GM18519 (cell line): ENCODE measurements at regions not wholly inside any gene's neighbourhood (a gene's known extent, or its start where the extent isn't known, plus 50 kb on each side); places are given as distances from the start of the nearest gene placed in this dataset.

Experiments
- ATAC-seq: cut with Tn5 transposase; IDR thresholded peaks from one replicate; pipeline ENCODE4 v1.9.1; 2021; ENCODE audit warnings: mild to moderate bottlenecking, moderate library complexity; ENCODE audit not compliant: unreplicated experiment, low FRiP score

- ATAC-seq = no peak
Observed at GRCh38 chr5:124478264-124478663, 268.2 kb downstream of the ZNF608 start.

- ATAC-seq = no peak
Observed at GRCh38 chr5:124477577-124477976, 268.9 kb downstream of the ZNF608 start.

GRCh38 chr5:124477062-124477461, 269.4 kb downstream of the ZNF608 start:
- no peak for ATAC-seq

- ATAC-seq = no peak
Observed at GRCh38 chr5:124474528-124475215, 271.8 kb downstream of the ZNF608 start.

- no peak for ATAC-seq
Observed at GRCh38 chr5:124468671-124469411, 277.6 kb downstream of the ZNF608 start.

- no peak for ATAC-seq
Observed at GRCh38 chr5:124467745-124468144, 278.7 kb downstream of the ZNF608 start.

GRCh38 chr5:124466011-124466410, 280.4 kb downstream of the ZNF608 start:
- no peak for ATAC-seq

- ATAC-seq = no peak
Observed at GRCh38 chr5:124463851-124464250, 282.6 kb downstream of the ZNF608 start.

GRCh38 chr5:124462751-124463150, 283.7 kb downstream of the ZNF608 start:
- ATAC-seq = no peak

GRCh38 chr5:124461941-124462340, 284.5 kb downstream of the ZNF608 start:
- no peak for ATAC-seq

- no peak for ATAC-seq
Observed at GRCh38 chr5:124461157-124461556, 285.3 kb downstream of the ZNF608 start.

GRCh38 chr5:124460642-124461041, 285.8 kb downstream of the ZNF608 start:
- ATAC-seq = no peak

GRCh38 chr5:124459984-124460383, 286.5 kb downstream of the ZNF608 start:
- ATAC-seq = no peak

GRCh38 chr5:124457901-124458300, 288.5 kb downstream of the ZNF608 start:
- no peak for ATAC-seq

GRCh38 chr5:124457101-124457500, 289.3 kb downstream of the ZNF608 start:
- ATAC-seq = no peak

GRCh38 chr5:124456249-124456648, 290.2 kb downstream of the ZNF608 start:
- ATAC-seq = no peak

GRCh38 chr5:124454081-124454480, 292.4 kb downstream of the ZNF608 start:
- ATAC-seq = no peak

GRCh38 chr5:124453221-124454051, 293.0 kb downstream of the ZNF608 start:
- peak; percentile 94 for ATAC-seq

GRCh38 chr5:124452412-124452811, 294.0 kb downstream of the ZNF608 start:
- no peak for ATAC-seq

GRCh38 chr5:124451721-124452383, 294.6 kb downstream of the ZNF608 start:
- ATAC-seq = no peak

- no peak for ATAC-seq
Observed at GRCh38 chr5:124446120-124446519, 300.3 kb downstream of the ZNF608 start.
